H9 (cell line): ENCODE measurements at regions not wholly inside any gene's neighbourhood (a gene's known extent, or its start where the extent isn't known, plus 50 kb on each side); places are given as distances from the start of the nearest gene placed in this dataset.

ENCODE experiments used
- DNase-seq: peaks from one replicate; pipeline ENCODE4 v3.0.0-alpha.2; 2017
- H2AFZ ChIP-seq: one replicate; pipeline ENCODE4 v1.6.1; 2013; ENCODE audit warnings: mild to moderate bottlenecking, low read length, control low read depth, moderate library complexity
- H2AK5ac ChIP-seq: 2 replicates; pipeline ENCODE4 v1.6.1; 2013; ENCODE audit warnings: low read length, control low read depth, mixed read lengths; ENCODE audit not compliant: insufficient read length
- H2BK120ac ChIP-seq: one replicate; pipeline ENCODE4 v1.6.1; 2013; ENCODE audit warnings: low read depth, mild to moderate bottlenecking, low read length, control low read depth, inconsistent platforms; ENCODE audit not compliant: poor library complexity, severe bottlenecking
- H2BK12ac ChIP-seq: 2 replicates; pipeline ENCODE4 v1.6.1; 2013; ENCODE audit warnings: low read length, control low read depth, mixed read lengths, low read depth; ENCODE audit not compliant: insufficient read length
- H2BK15ac ChIP-seq: 2 replicates; pipeline ENCODE4 v1.6.1; 2013; ENCODE audit warnings: low read depth, low read length, control low read depth
- H2BK20ac ChIP-seq: one replicate; pipeline ENCODE4 v1.6.1; 2013; ENCODE audit warnings: low read depth, mild to moderate bottlenecking, low read length, control low read depth, inconsistent platforms; ENCODE audit not compliant: poor library complexity, severe bottlenecking
- H2BK5ac ChIP-seq: 2 replicates; pipeline ENCODE4 v1.6.1; 2013; ENCODE audit warnings: low read length, control low read depth, mixed read lengths; ENCODE audit not compliant: insufficient read length
- H3K14ac ChIP-seq: 2 replicates; pipeline ENCODE4 v1.6.1; 2013; ENCODE audit warnings: low read length, control low read depth; ENCODE audit not compliant: insufficient read depth
- H3K18ac ChIP-seq: 2 replicates; pipeline ENCODE4 v1.6.1; 2013; ENCODE audit warnings: low read depth, mild to moderate bottlenecking, mixed read lengths, low read length, control low read depth; ENCODE audit not compliant: insufficient read length
- H3K23ac ChIP-seq: 2 replicates; pipeline ENCODE4 v1.6.1; 2013; ENCODE audit warnings: low read length, control low read depth, mixed read lengths, low read depth; ENCODE audit not compliant: insufficient read length
- H3K23me2 ChIP-seq: 2 replicates; pipeline ENCODE4 v1.6.1; 2013; ENCODE audit warnings: low read depth, mild to moderate bottlenecking, mixed read lengths, low read length, control low read depth; ENCODE audit not compliant: insufficient read length, poor library complexity, severe bottlenecking
- H3K27ac ChIP-seq: 2 replicates; pipeline ENCODE4 v1.5.1; 2013; ENCODE audit warnings: low read length, control low read depth, mixed read lengths, low read depth; ENCODE audit not compliant: insufficient read length
- H3K27me3 ChIP-seq: 2 replicates; pipeline ENCODE4 v1.6.1; 2013; ENCODE audit warnings: low read length, control low read depth, inconsistent platforms; ENCODE audit not compliant: insufficient read depth
- H3K4ac ChIP-seq: 2 replicates; pipeline ENCODE4 v1.6.1; 2013; ENCODE audit warnings: low read depth, mild to moderate bottlenecking, control low read depth, inconsistent platforms, low read length, moderate library complexity
- H3K4me1 ChIP-seq: 2 replicates; pipeline ENCODE4 v1.6.1; 2013; ENCODE audit warnings: low read length, control low read depth, inconsistent platforms; ENCODE audit not compliant: insufficient read depth
- H3K4me2 ChIP-seq: 2 replicates; pipeline ENCODE4 v1.6.1; 2013; ENCODE audit warnings: low read length, control low read depth, mixed read lengths; ENCODE audit not compliant: insufficient read length, insufficient read depth
- H3K56ac ChIP-seq: 2 replicates; pipeline ENCODE4 v1.6.1; 2013; ENCODE audit warnings: low read depth, mild to moderate bottlenecking, mixed read lengths, low read length, control low read depth; ENCODE audit not compliant: insufficient read length
- H3K79me1 ChIP-seq: 2 replicates; pipeline ENCODE4 v1.6.1; 2013; ENCODE audit warnings: low read depth, mild to moderate bottlenecking, moderate library complexity, low read length, control low read depth, inconsistent platforms; ENCODE audit not compliant: insufficient read depth, poor library complexity, severe bottlenecking
- H3K79me2 ChIP-seq: 2 replicates; pipeline ENCODE4 v1.6.1; 2013; ENCODE audit warnings: low read length, control low read depth, inconsistent platforms; ENCODE audit not compliant: insufficient read depth
- H3K9ac ChIP-seq: 2 replicates; pipeline ENCODE4 v1.6.1; 2013; ENCODE audit warnings: low read length, control low read depth, mixed read lengths; ENCODE audit not compliant: insufficient read length; ENCODE audit errors: extremely low read depth
- H3K9me3 ChIP-seq: one replicate; pipeline ENCODE4 v1.6.1; 2013; ENCODE audit warnings: low read depth, low read length, inconsistent platforms; ENCODE audit not compliant: control insufficient read depth
- H3T11ph ChIP-seq: one replicate; pipeline ENCODE4 v1.6.1; 2013; ENCODE audit warnings: mild to moderate bottlenecking, low read length, control low read depth, inconsistent platforms
- H4K20me1 ChIP-seq: one replicate; pipeline ENCODE4 v1.6.1; 2013; ENCODE audit not compliant: control insufficient read depth, insufficient read length, insufficient read depth
- H4K5ac ChIP-seq: 2 replicates; pipeline ENCODE4 v1.6.1; 2013; ENCODE audit warnings: low read depth, mild to moderate bottlenecking, mixed read lengths, low read length, control low read depth; ENCODE audit not compliant: insufficient read length
- H4K8ac ChIP-seq: replicated peaks from 2 replicates; pipeline ENCODE4 v1.6.1; 2013; ENCODE audit warnings: low read length, control low read depth, mixed read lengths, low read depth; ENCODE audit not compliant: insufficient read length
- H4K91ac ChIP-seq: 2 replicates; pipeline ENCODE4 v1.6.1; 2013; ENCODE audit warnings: low read depth, mild to moderate bottlenecking, moderate library complexity, mixed read lengths, low read length, control low read depth; ENCODE audit not compliant: insufficient read length
- H3K27ac Mint-ChIP-seq, 3 experiments: 2 replicates in 2 of 3; 3 replicates in 1 of 3; pipeline ENCODE4 v1.8.0; 2020 to 2021; ENCODE audit warnings: mixed read lengths in 3 of 3, mild to moderate bottlenecking in 1 of 3, moderate library complexity in 1 of 3
- H3K27me3 Mint-ChIP-seq: 2 replicates; pipeline ENCODE4 v1.8.0; 2021; ENCODE audit warnings: low read depth, mild to moderate bottlenecking, moderate library complexity, mixed read lengths
- H3K36me3 Mint-ChIP-seq, 3 experiments: 2 replicates in 2 of 3; 3 replicates in 1 of 3; pipeline ENCODE4 v1.8.0; 2020 to 2021; ENCODE audit warnings: low read depth in 3 of 3, mixed read lengths in 3 of 3; ENCODE audit not compliant: insufficient read depth in 1 of 3
- H3K4me1 Mint-ChIP-seq, 2 experiments: 2 replicates each; pipeline ENCODE4 v1.8.0; 2020; ENCODE audit warnings: mixed read lengths in 2 of 2
- H3K4me3 Mint-ChIP-seq, 2 experiments: 2 replicates in 1 of 2; 3 replicates in 1 of 2; pipeline ENCODE4 v1.8.0; 2020 to 2021; ENCODE audit warnings: mild to moderate bottlenecking in 2 of 2, mixed read lengths in 2 of 2, moderate library complexity in 1 of 2
- H3K9me3 Mint-ChIP-seq, 2 experiments: 2 replicates in 1 of 2; 3 replicates in 1 of 2; pipeline ENCODE4 v1.8.0; 2020; ENCODE audit warnings: mild to moderate bottlenecking in 2 of 2, mixed read lengths in 2 of 2, moderate library complexity in 1 of 2
- CTCF ChIP-seq: fragments of 200-600 bp; sonication (generic); conservative IDR thresholded peaks from 3 replicates; pipeline ENCODE4 v1.8.0; 2021; ENCODE audit warnings: antibody characterized with exemption, mild to moderate bottlenecking
- WGBS: extraction: QIAGEN DNeasy Blood & Tissue Kit; methylation state at CpG from one replicate; pipeline ENCODE4 v1.1.7; 2013; ENCODE audit warnings: missing lambda C conversion rate, low lambda C conversion rate, mixed read lengths; ENCODE audit not compliant: insufficient read length; ENCODE audit errors: extremely low coverage; 5-methylcytosine and 5-hydroxymethylcytosine counted together

- H4K8ac ChIP-seq, result no peak overlapping the region
- H3K36me3 Mint-ChIP-seq, result no peaks in the 10 kb centered on the region
- no peak overlapping the region for H4K91ac ChIP-seq
- H3K27ac ChIP-seq, result no peak overlapping the region
- H2BK15ac ChIP-seq, result no peak overlapping the region
- H4K20me1 ChIP-seq, result no peaks in the 10 kb centered on the region
- no peak overlapping the region for H3K18ac ChIP-seq
- peaks cover 7% of the 10 kb centered on the region in 2 experiments; a peak in 3 of 4 replicates for H3K4me1 Mint-ChIP-seq
- no peak for TF ChIP-seq CTCF
- H2BK120ac ChIP-seq, result no peak overlapping the region
- H3K27me3 ChIP-seq, result no peaks in the 10 kb centered on the region
- H3K9me3 Mint-ChIP-seq, result peaks cover 0 to 3% of the 10 kb centered on the region in 2 experiments; a peak in 1 of 5 replicates
- H3K4me1 ChIP-seq, result no peaks in the 10 kb centered on the region
- no peak overlapping the region for H2BK20ac ChIP-seq
- H2AK5ac ChIP-seq, result no peak overlapping the region
- no peak overlapping the region for H3T11ph ChIP-seq
- WGBS, result no CpG with 5 or more reads among the region's 3 CpGs
- DNase-seq, result no peak
- no peaks in the 10 kb centered on the region for H3K79me1 ChIP-seq
- no peak overlapping the region for H3K23ac ChIP-seq
- no peaks in the 10 kb centered on the region for H3K9me3 ChIP-seq
- no peak overlapping the region for H3K14ac ChIP-seq
- H3K23me2 ChIP-seq, result no peaks in the 10 kb centered on the region
- no peak overlapping the region for H2AFZ ChIP-seq
- H4K5ac ChIP-seq, result no peak overlapping the region
- no peak overlapping the region for H3K27ac Mint-ChIP-seq
- H3K79me2 ChIP-seq, result no peaks in the 10 kb centered on the region
- no peak overlapping the region for H2BK5ac ChIP-seq
- no peak overlapping the region for H3K4me2 ChIP-seq
- no peak overlapping the region for H2BK12ac ChIP-seq
- no peak overlapping the region for H3K4ac ChIP-seq
- H3K9ac ChIP-seq, result no peak overlapping the region
- H3K56ac ChIP-seq, result no peak overlapping the region
- H3K27me3 Mint-ChIP-seq, result no peaks in the 10 kb centered on the region
- H3K4me3 Mint-ChIP-seq, result no peak overlapping the region
These were observed 318.5 kb upstream of the SEMA3A start for GRCh38 chr7:84513061-84513460.
